Neutrophil (primary cell): ENCODE measurements at regions not wholly inside any gene's neighbourhood (a gene's known extent, or its start where the extent isn't known, plus 50 kb on each side); places are given as distances from the start of the nearest gene placed in this dataset.
"Not testable (repeated sequence)": the region's sequence is repeated elsewhere in the genome, so short reads cannot be mapped to it uniquely, and the experiment has no call there.

Source experiments
- H3K27ac ChIP-seq: fragments of 200-600 bp; sonication (generic); 2 replicates; pipeline ENCODE4 v1.5.1; 2016; ENCODE audit warnings: mild to moderate bottlenecking, moderate library complexity
- H3K27me3 ChIP-seq: fragments of 200-600 bp; sonication (generic); 2 replicates; pipeline ENCODE4 v1.6.0; 2016; ENCODE audit warnings: mild to moderate bottlenecking
- H3K36me3 ChIP-seq: fragments of 200-600 bp; sonication (generic); 2 replicates; pipeline ENCODE4 v1.5.1; 2017
- H3K4me1 ChIP-seq, 2 experiments: fragments of 200-600 bp in 1 of 2; sonication (generic) in 1 of 2; 1 replicate in 1 of 2; 2 replicates in 1 of 2; pipeline versions ENCODE4 v1.5.1 to v1.6.1; 2013 to 2016; ENCODE audit warnings: low read depth in 1 of 2, low read length in 1 of 2, mild to moderate bottlenecking in 1 of 2, moderate library complexity in 1 of 2; ENCODE audit not compliant: control insufficient read depth in 1 of 2, insufficient read depth in 1 of 2
- H3K4me3 ChIP-seq, 2 experiments: fragments of 200-600 bp in 1 of 2; sonication (generic) in 1 of 2; 1 replicate in 1 of 2; 2 replicates in 1 of 2; pipeline ENCODE4 v1.5.1; 2013 to 2016; ENCODE audit warnings: low read depth in 1 of 2, low read length in 1 of 2, mild to moderate bottlenecking in 1 of 2, moderate library complexity in 1 of 2
- H3K9me3 ChIP-seq: fragments of 200-600 bp; sonication (generic); 2 replicates; pipeline ENCODE4 v1.5.1; 2016
- TF ChIP-seq, protein P1 (sequence below): fragments of 200-600 bp; sonication (generic); IDR thresholded peaks from 2 replicates; pipeline ENCODE4 v1.5.1; 2016; ENCODE audit warnings: antibody characterized with exemption

DNA sequence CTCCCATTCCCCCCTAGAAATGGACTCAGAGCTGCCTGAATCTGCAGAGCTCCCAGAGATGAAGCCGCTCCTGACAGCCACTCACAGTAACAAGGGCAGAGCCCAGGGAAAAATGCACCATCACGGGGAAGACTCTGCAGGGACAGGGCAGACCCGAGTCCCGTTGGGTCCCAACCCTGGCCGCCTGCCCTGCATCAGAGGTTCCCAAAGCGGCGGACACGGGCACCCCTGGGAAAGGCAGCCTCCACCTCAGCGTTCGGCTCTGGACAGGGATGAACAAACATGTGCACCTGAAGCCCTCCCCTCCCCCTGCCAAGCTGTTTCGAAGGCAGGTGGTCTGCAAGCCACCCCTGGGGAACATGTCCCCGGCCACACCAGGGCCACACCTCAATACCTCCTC is 320.4 kb downstream of the ADGRD1 start:
- TF ChIP-seq, protein P1, sequence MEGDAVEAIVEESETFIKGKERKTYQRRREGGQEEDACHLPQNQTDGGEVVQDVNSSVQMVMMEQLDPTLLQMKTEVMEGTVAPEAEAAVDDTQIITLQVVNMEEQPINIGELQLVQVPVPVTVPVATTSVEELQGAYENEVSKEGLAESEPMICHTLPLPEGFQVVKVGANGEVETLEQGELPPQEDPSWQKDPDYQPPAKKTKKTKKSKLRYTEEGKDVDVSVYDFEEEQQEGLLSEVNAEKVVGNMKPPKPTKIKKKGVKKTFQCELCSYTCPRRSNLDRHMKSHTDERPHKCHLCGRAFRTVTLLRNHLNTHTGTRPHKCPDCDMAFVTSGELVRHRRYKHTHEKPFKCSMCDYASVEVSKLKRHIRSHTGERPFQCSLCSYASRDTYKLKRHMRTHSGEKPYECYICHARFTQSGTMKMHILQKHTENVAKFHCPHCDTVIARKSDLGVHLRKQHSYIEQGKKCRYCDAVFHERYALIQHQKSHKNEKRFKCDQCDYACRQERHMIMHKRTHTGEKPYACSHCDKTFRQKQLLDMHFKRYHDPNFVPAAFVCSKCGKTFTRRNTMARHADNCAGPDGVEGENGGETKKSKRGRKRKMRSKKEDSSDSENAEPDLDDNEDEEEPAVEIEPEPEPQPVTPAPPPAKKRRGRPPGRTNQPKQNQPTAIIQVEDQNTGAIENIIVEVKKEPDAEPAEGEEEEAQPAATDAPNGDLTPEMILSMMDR = no peak
- Histone ChIP-seq H3K4me1 (no peaks in the 10 kb centered on the region), H3K9me3 (no peaks in the 10 kb centered on the region), H3K27me3 (no peaks in the 10 kb centered on the region), H3K36me3 (no peaks in the 10 kb centered on the region), H3K27ac (no peak overlapping the region), H3K4me3 (no peak overlapping the region)

DNA sequence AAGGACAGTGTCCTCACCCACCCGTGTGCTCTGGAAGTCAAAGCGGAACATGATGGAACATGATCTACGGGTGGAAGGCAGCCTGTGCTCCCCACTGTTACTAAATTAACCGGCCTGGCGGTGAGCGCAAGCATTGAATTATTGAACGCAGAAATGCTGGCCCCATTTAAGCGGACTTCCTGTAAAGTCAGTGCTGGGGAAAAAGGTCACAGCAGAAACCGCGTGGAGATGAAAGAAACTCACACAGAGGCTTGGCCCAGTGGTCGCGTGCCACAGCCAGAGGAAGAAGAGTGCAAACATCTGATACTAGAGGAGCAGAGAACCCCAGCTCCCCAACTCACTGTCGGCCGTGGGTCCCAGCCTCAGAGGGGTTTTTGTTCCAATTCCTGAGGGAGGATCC is 321.2 kb downstream of the ADGRD1 start:
- Histone ChIP-seq H3K36me3 (no peaks in the 10 kb centered on the region), H3K27ac (no peak overlapping the region), H3K4me1 (no peaks in the 10 kb centered on the region), H3K27me3 (no peaks in the 10 kb centered on the region), H3K4me3 (no peak overlapping the region), H3K9me3 (no peaks in the 10 kb centered on the region)
- TF ChIP-seq, protein P1 = no peak

DNA sequence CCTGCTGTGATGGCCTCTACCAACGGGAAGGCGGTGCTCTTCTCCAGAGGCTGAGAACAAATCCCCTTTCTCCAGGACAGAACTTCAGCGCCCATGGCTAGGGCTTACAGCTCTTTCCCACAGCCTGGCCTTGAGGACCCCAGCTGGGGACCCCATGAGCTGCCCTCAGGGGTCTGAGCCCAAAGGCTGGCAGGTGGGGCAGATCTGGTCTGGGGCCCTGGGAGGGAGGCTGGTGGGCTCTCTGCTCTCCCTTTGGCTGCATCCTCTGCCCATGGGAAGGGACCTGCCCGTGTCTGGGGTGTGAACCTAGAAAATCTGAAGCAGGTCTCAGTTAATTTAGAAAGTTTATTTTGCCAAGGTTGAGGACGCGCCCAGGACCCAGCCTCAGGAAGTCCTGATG is 322.1 kb downstream of the ADGRD1 start:
- TF ChIP-seq, protein P1 = no peak
- Histone ChIP-seq H3K4me3 (no peak overlapping the region), H3K36me3 (no peaks in the 10 kb centered on the region), H3K4me1 (no peaks in the 10 kb centered on the region), H3K27ac (no peak overlapping the region), H3K9me3 (no peaks in the 10 kb centered on the region), H3K27me3 (no peaks in the 10 kb centered on the region)

DNA sequence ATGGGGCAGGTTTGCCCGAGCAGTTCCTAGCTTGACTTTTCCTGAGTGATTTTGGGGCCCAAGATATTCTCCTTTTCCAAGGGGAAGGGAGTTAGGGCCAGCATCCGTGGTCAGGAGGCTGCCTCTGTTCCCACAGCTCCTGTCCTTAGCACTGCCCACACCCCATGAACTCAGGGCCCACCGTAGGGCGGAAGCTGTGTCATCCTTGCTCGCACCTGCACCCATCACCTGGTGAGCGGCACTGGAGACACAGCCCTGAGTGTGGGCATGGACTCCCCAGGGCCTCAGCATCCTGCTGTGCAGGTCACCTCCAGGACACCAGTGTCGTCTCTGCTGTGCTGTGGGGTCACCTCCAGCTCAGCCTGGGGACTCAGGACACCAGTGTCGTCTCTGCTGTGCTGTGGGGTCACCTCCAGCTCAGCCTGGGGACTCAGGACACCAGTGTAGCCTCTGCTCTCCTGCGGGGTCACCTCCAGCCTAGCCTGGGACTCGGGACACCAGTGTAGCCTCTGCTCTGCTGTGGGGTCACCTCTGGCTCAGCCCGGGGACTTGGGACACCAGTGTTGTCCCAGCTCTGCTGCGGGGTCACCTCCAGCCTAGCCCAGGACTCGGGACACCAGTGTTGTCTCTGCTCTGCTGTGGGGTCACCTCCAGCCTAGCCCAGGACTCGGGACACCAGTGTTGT is 322.9 kb downstream of the ADGRD1 start:
- no peak overlapping the region for H3K27ac ChIP-seq
- H3K36me3 ChIP-seq = no peaks in the 10 kb centered on the region
- H3K9me3 ChIP-seq = no peaks in the 10 kb centered on the region
- no peak overlapping the region for H3K4me3 ChIP-seq
- H3K4me1 ChIP-seq = no peaks in the 10 kb centered on the region
- TF ChIP-seq, protein P1 = no peak
- H3K27me3 ChIP-seq = no peaks in the 10 kb centered on the region

DNA sequence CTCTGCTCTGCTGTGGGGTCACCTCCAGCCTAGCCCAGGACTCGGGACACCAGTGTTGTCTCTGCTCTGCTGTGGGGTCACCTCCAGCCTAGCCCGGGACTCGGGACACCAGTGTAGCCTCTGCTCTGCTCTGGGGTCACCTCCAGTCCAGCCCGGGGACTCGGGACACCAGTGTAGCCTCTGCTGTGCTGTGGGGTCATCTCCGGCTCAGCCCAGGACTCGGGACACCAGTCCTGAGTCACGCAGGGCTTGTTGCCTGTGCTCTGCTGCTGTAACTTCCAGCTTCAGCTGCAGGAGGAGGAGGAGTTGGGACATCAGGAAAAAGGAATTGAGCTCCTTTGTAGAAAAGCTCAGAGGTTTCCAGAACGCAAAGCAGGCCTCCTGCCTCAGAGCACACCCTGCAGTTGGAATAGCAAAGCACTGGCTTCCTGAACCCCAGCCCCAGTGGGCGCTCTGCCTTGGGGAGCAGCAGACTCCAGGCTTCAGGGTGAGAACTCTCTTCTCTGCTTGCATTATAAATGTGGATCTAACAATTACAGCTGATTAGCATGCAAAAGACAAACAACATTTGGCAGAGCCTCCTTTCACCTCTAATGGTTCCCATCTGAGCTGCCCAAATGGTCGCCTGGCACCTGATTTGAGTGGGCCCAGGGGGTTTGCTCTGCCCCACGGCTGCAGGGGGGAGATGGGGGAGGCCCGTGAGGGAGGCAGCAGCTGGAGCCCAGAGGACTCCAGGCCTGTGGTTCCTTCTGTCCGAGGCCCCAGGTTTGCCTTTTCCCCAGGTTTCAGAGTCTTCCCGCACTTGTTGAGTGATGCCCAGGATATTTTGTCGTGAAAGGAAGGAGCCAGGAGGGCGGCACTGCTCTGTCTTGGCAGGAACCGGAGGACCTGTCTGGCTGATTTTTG is 323.7 kb downstream of the ADGRD1 start:
- H3K36me3 ChIP-seq, H3K27ac ChIP-seq, H3K4me1 ChIP-seq, H3K27me3 ChIP-seq, H3K4me3 ChIP-seq, H3K9me3 ChIP-seq: not testable (repeated sequence)

DNA sequence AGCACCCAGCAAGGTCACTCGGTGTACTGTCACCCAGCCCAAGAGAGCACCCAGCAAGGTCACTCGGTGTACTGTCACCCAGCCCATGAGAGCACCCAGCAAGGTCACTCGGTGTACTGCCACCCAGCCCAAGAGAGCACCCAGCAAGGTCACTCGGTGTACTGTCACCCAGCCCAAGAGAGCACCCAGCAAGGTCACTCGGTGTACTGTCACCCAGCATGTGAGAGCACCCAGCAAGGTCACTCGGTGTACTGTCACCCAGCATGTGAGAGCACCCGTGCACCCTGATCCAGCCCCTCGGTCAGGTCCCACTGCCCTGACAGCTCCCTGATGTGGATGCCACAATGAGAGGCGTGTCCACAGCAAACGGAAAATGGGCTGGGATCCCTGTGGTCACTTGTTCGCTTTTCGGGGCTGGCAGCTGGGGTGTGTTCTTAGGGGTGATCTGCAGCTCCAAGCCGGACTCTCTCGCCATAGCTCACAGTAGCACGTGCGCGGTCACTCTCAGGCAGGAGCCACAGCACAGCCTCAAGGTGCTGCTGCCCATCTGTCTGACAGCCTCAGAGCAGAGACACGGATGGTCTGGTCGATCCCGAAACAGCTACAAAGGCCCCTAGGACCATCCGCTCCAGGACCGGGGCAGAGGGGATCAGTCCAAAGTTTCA is 324.9 kb downstream of the ADGRD1 start:
- H3K4me3 ChIP-seq, H3K36me3 ChIP-seq, H3K27me3 ChIP-seq, H3K4me1 ChIP-seq, H3K27ac ChIP-seq, H3K9me3 ChIP-seq: not testable (repeated sequence)
